ENCODE measurements at regions not wholly inside any gene's neighbourhood (a gene's known extent, or its start where the extent isn't known, plus 50 kb on each side); places are given as distances from the start of the nearest gene placed in this dataset.

DNA sequence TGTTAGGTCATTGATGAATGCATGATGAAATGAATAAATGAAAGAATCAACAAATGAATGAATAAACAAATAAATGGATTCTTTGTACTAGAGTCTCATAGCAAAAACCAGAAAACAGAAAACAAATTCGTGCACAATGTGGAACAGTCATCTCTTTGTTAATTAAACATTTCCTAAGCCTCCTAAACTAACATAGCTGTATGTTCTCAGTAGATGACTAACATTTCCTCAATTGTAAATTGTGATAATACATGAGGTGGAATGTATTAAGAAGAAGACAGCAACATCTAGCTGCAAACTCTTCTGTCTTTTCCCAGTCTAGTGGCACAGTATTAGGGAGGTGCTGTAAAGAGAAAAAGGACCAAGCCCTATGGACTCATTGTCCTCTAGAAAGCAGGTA is 1021.0 kb downstream of the MCTP2 start:
- no peaks in the 10 kb centered on the region for H3K9me3 ChIP-seq (ENCODE audit: control insufficient read depth, low read depth, low read length)
- H3K27ac ChIP-seq (ENCODE audit: control insufficient read depth, insufficient read depth, low read length) = no peak overlapping the region
- no peak overlapping the region for H3K9ac ChIP-seq (ENCODE audit: control insufficient read depth, extremely low read depth, insufficient read depth, low read length)
- H3K4me3 ChIP-seq (ENCODE audit: control insufficient read depth in 2 of 3, extremely low read depth in 1 of 3, insufficient read depth in 2 of 3, low read depth in 1 of 3, low read length in 3 of 3) = no peak overlapping the region
- DNase-seq (ENCODE audit: low read depth, low spot score) (no peak), FAIRE-seq (peak; percentile 60)
- dilution Hi-C loops (cut with MboI; ENCODE audit: extremely low pct_ligation_motif_present, low sequenced_read_pairs) = no loop called here
- no peaks in the 10 kb centered on the region for H3K36me3 ChIP-seq (ENCODE audit: control insufficient read depth in 2 of 2, extremely low read depth in 1 of 2, insufficient read depth in 2 of 2, low read length in 2 of 2)
- peak overlapping the region; percentile 24 for H2AFZ ChIP-seq (ENCODE audit: control insufficient read depth, low read length)
- H3K79me2 ChIP-seq (ENCODE audit: control insufficient read depth, insufficient read depth, low read length) = no peaks in the 10 kb centered on the region
- no peaks in the 10 kb centered on the region for H4K20me1 ChIP-seq (ENCODE audit: control insufficient read depth, extremely low read depth, insufficient read depth, low read length)
- H3K9me1 ChIP-seq (ENCODE audit: control insufficient read depth, extremely low read depth, insufficient read depth, low read length) = no peaks in the 10 kb centered on the region
- no peak overlapping the region for H3K4me2 ChIP-seq (ENCODE audit: control insufficient read depth, extremely low read depth, insufficient read depth, low read depth, low read length)
- no peaks in the 10 kb centered on the region for H3K27me3 ChIP-seq (ENCODE audit: control insufficient read depth, extremely low read depth, insufficient read depth, low read length)
- TF ChIP-seq, protein P1, sequence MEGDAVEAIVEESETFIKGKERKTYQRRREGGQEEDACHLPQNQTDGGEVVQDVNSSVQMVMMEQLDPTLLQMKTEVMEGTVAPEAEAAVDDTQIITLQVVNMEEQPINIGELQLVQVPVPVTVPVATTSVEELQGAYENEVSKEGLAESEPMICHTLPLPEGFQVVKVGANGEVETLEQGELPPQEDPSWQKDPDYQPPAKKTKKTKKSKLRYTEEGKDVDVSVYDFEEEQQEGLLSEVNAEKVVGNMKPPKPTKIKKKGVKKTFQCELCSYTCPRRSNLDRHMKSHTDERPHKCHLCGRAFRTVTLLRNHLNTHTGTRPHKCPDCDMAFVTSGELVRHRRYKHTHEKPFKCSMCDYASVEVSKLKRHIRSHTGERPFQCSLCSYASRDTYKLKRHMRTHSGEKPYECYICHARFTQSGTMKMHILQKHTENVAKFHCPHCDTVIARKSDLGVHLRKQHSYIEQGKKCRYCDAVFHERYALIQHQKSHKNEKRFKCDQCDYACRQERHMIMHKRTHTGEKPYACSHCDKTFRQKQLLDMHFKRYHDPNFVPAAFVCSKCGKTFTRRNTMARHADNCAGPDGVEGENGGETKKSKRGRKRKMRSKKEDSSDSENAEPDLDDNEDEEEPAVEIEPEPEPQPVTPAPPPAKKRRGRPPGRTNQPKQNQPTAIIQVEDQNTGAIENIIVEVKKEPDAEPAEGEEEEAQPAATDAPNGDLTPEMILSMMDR (optimal IDR thresholded peaks at IDR 0.05 in 1 of 3, IDR thresholded peaks at IDR 0.05 in 1 of 3, conservative IDR thresholded peaks at IDR 0.05 in 1 of 3; ENCODE audit: extremely low read depth in 1 of 3, insufficient read depth in 2 of 3, low read length in 3 of 3) = no peak
- no peak for TF ChIP-seq EZH2 (IDR thresholded peaks at IDR 0.05; ENCODE audit: low read length)
- peaks cover 6% of the 10 kb centered on the region for H3K4me1 ChIP-seq (ENCODE audit: control insufficient read depth, extremely low read depth, insufficient read depth, low read length)

DNA sequence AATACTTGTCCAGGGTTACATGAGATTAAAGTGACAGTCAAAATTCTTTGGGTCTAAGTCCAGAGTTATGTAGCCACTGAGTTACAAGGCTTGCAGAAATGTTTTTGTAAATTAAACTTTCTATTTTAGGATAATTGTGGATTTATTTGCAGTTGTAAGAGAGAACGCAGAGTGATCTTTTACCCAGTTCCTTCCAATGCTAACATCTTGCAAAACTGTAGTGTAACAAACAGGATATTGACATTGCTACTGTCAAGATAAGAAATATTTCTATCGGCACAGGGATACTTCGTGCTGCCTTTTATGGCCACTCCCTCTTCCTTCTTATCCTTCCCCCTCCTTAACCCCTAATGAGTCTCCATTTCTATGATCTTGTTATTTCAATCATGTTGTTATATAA is 1022.9 kb downstream of the MCTP2 start:
- Histone ChIP-seq H3K9me3 (ENCODE audit: control insufficient read depth, low read depth, low read length) (no peaks in the 10 kb centered on the region), H3K9me1 (ENCODE audit: control insufficient read depth, extremely low read depth, insufficient read depth, low read length) (no peaks in the 10 kb centered on the region), H2AFZ (ENCODE audit: control insufficient read depth, low read length) (peak overlapping the region; percentile 30), H3K79me2 (ENCODE audit: control insufficient read depth, insufficient read depth, low read length) (no peaks in the 10 kb centered on the region), H3K4me1 (ENCODE audit: control insufficient read depth, extremely low read depth, insufficient read depth, low read length) (no peaks in the 10 kb centered on the region), H3K36me3 (ENCODE audit: control insufficient read depth in 2 of 2, extremely low read depth in 1 of 2, insufficient read depth in 2 of 2, low read length in 2 of 2) (no peaks in the 10 kb centered on the region), H3K4me3 (ENCODE audit: control insufficient read depth in 2 of 3, extremely low read depth in 1 of 3, insufficient read depth in 2 of 3, low read depth in 1 of 3, low read length in 3 of 3) (no peak overlapping the region), H4K20me1 (ENCODE audit: control insufficient read depth, extremely low read depth, insufficient read depth, low read length) (no peaks in the 10 kb centered on the region), H3K27ac (ENCODE audit: control insufficient read depth, insufficient read depth, low read length) (no peak overlapping the region), H3K27me3 (ENCODE audit: control insufficient read depth, extremely low read depth, insufficient read depth, low read length) (no peaks in the 10 kb centered on the region), H3K9ac (ENCODE audit: control insufficient read depth, extremely low read depth, insufficient read depth, low read length) (no peak overlapping the region), H3K4me2 (ENCODE audit: control insufficient read depth, extremely low read depth, insufficient read depth, low read depth, low read length) (no peak overlapping the region)
- dilution Hi-C loops (cut with MboI; ENCODE audit: extremely low pct_ligation_motif_present, low sequenced_read_pairs) = no loop called here
- TF ChIP-seq, protein P1 (optimal IDR thresholded peaks at IDR 0.05 in 1 of 3, IDR thresholded peaks at IDR 0.05 in 1 of 3, conservative IDR thresholded peaks at IDR 0.05 in 1 of 3; ENCODE audit: extremely low read depth in 1 of 3, insufficient read depth in 2 of 3, low read length in 3 of 3) = no peak
- no peak for TF ChIP-seq EZH2 (IDR thresholded peaks at IDR 0.05; ENCODE audit: low read length)
- FAIRE-seq (no peak), DNase-seq (ENCODE audit: low read depth, low spot score) (no peak)

All from keratinocyte (primary cell).